PC-9 (cell line): ENCODE measurements at regions not wholly inside any gene's neighbourhood (a gene's known extent, or its start where the extent isn't known, plus 50 kb on each side); places are given as distances from the start of the nearest gene placed in this dataset.

Experiments
- BruUV-seq: library from RNA; stranded (reverse); fragments of 400-500 nt; replicated peaks from 2 replicates; lab custom pipeline; 2021; lab: Mats Ljungman, UMichigan
- CTCF ChIA-PET: fragments of 300-600 bp; sonication (Branson Sonifier 250); formaldehyde crosslinking; loops from one replicate; lab custom pipeline; 2022; ENCODE audit warnings: antibody characterized with exemption; lab: Charles Lee
- POLR2A ChIA-PET: fragments of 300-600 bp; sonication (Branson Sonifier 250); formaldehyde crosslinking; loops from one replicate; lab custom pipeline; 2022; ENCODE audit warnings: antibody characterized with exemption; ENCODE audit not compliant: unreplicated experiment; lab: Charles Lee
- DNase-seq, 2 experiments: peaks; one replicate each; pipeline versions ENCODE4 v3.0.0 to v3.0.0-alpha.2; 2015 to 2022; ENCODE audit warnings: mixed read lengths in 1 of 2
- H2AFZ ChIP-seq: fragments of 200-600 bp; sonication (generic); 2 replicates; pipeline ENCODE4 v1.8.1; 2017; ENCODE audit warnings: antibody characterized with exemption
- H3F3A ChIP-seq: fragments of 200-600 bp; sonication (generic); 2 replicates; pipeline ENCODE4 v1.8.1; 2017; ENCODE audit warnings: antibody characterized with exemption, mild to moderate bottlenecking, low read depth; ENCODE audit not compliant: insufficient read depth
- H3K27ac ChIP-seq: fragments of 200-600 bp; sonication (generic); 2 replicates; pipeline ENCODE4 v1.6.1; 2016; ENCODE audit warnings: mixed run types
- H3K27me3 ChIP-seq: fragments of 200-600 bp; sonication (generic); 2 replicates; pipeline ENCODE4 v1.6.1; 2016; ENCODE audit warnings: low read depth, mixed run types; ENCODE audit not compliant: insufficient read depth
- H3K36me3 ChIP-seq: fragments of 200-600 bp; sonication (generic); 2 replicates; pipeline ENCODE4 v1.6.1; 2016; ENCODE audit warnings: low read depth, mixed run types
- H3K4me1 ChIP-seq: fragments of 200-600 bp; sonication (generic); replicated peaks from 2 replicates; pipeline ENCODE4 v1.6.1; 2016; ENCODE audit warnings: mixed run types; ENCODE audit not compliant: insufficient read depth
- H3K4me2 ChIP-seq: fragments of 200-600 bp; sonication (generic); 2 replicates; pipeline ENCODE4 v1.6.1; 2017; ENCODE audit warnings: mixed run types
- H3K4me3 ChIP-seq: fragments of 200-600 bp; sonication (generic); 2 replicates; pipeline ENCODE4 v1.6.1; 2016; ENCODE audit warnings: mixed run types
- H3K79me2 ChIP-seq: fragments of 200-600 bp; sonication (generic); 2 replicates; pipeline ENCODE4 v1.6.1; 2017; ENCODE audit warnings: low read depth, mixed run types
- H3K9me2 ChIP-seq: fragments of 200-600 bp; sonication (generic); 2 replicates; pipeline ENCODE4 v1.8.1; 2017; ENCODE audit warnings: mild to moderate bottlenecking; ENCODE audit not compliant: insufficient read depth
- H3K9me3 ChIP-seq: fragments of 200-600 bp; sonication (generic); 2 replicates; pipeline ENCODE4 v1.8.1; 2016; ENCODE audit warnings: low read depth; ENCODE audit not compliant: insufficient read depth
- H4K20me1 ChIP-seq: fragments of 200-600 bp; sonication (generic); 2 replicates; pipeline ENCODE4 v1.8.1; 2017; ENCODE audit not compliant: insufficient read depth
- EZH2 ChIP-seq: fragments of 200-600 bp; sonication (generic); IDR thresholded peaks from 2 replicates; pipeline ENCODE4 v1.8.0; 2017; ENCODE audit warnings: antibody characterized with exemption, low read depth
- intact Hi-C: fragments of 100-400 bp; cut with micrococcal nuclease; formaldehyde crosslinking; loops from one replicate; pipeline ENCODE4 v1.10.0; 2022; ENCODE audit not compliant: unreplicated experiment
- TF ChIP-seq, protein P1 (sequence below): fragments of 200-600 bp; sonication (generic); conservative IDR thresholded peaks from 2 replicates; pipeline ENCODE4 v1.6.1; 2017; ENCODE audit warnings: mixed run types, antibody characterized with exemption, mild to moderate bottlenecking, moderate library complexity

DNA sequence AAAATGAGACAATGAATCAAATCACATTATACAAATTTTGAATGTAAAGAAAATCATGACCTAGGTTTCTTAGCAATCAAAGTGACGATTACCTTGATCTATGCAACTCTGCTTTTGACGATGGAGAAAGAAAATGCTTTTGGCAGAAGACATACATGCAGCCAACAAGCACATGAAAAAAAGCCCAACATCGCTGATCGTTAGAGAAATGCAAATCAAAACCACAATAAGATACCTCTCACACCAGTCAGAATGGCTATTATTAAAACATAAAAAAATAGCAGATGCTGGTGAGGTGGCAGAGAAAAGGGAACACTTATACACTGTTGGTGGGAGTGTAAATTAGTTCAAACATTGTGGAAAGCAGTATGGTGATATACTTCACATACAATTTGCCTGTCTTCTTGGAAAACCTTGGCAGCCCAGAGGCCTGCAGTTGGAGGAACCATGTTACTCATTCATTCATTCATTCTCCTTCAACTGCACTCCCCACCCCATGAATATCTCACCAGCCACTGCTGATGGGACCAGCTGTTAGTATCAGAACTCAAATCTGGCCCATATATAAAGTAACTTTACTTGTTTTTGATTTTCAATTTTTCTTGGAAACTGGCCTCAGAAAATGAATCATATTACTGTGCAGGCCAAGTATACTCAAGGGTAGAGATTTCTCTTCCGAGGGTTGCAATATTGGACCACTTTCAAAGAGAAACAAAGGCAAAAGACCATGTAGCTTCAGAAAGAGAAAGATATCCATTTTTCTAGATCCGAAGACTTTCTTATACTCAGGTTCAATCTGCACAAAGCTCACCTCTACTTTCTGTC is 358.6 kb upstream of the ARHGEF26 start:
- Histone ChIP-seq H3K9me3 (no peaks in the 10 kb centered on the region), H3K27me3 (no peaks in the 10 kb centered on the region), H3K4me1 (0 out of 2 replicates have a peak, but pooled peaks cover 5% of the 10 kb centered on the region), H3K79me2 (no peaks in the 10 kb centered on the region), H3K9me2 (no peaks in the 10 kb centered on the region), H3K4me2 (no peak overlapping the region), H3K4me3 (no peak overlapping the region), H3K27ac (no peak overlapping the region), H4K20me1 (no peaks in the 10 kb centered on the region), H3K36me3 (no peaks in the 10 kb centered on the region), H3F3A (no peaks in the 10 kb centered on the region), H2AFZ (0 out of 2 replicates have a peak overlapping the region, but pooled peaks have one; percentile 26)
- TF ChIP-seq EZH2, result no peak
- TF ChIP-seq, protein P1, sequence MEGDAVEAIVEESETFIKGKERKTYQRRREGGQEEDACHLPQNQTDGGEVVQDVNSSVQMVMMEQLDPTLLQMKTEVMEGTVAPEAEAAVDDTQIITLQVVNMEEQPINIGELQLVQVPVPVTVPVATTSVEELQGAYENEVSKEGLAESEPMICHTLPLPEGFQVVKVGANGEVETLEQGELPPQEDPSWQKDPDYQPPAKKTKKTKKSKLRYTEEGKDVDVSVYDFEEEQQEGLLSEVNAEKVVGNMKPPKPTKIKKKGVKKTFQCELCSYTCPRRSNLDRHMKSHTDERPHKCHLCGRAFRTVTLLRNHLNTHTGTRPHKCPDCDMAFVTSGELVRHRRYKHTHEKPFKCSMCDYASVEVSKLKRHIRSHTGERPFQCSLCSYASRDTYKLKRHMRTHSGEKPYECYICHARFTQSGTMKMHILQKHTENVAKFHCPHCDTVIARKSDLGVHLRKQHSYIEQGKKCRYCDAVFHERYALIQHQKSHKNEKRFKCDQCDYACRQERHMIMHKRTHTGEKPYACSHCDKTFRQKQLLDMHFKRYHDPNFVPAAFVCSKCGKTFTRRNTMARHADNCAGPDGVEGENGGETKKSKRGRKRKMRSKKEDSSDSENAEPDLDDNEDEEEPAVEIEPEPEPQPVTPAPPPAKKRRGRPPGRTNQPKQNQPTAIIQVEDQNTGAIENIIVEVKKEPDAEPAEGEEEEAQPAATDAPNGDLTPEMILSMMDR, result no peak
- BruUV-seq, result no TSS peak
- ChIA-PET POLR2A (no interaction called here), CTCF (no interaction called here)
- intact Hi-C loops, result loop anchor here (10.0 kb wide), 2 partner anchors 318 to 1288 kb away; no protein-coding TSS in a partner anchor
- DNase-seq, result no peak

DNA sequence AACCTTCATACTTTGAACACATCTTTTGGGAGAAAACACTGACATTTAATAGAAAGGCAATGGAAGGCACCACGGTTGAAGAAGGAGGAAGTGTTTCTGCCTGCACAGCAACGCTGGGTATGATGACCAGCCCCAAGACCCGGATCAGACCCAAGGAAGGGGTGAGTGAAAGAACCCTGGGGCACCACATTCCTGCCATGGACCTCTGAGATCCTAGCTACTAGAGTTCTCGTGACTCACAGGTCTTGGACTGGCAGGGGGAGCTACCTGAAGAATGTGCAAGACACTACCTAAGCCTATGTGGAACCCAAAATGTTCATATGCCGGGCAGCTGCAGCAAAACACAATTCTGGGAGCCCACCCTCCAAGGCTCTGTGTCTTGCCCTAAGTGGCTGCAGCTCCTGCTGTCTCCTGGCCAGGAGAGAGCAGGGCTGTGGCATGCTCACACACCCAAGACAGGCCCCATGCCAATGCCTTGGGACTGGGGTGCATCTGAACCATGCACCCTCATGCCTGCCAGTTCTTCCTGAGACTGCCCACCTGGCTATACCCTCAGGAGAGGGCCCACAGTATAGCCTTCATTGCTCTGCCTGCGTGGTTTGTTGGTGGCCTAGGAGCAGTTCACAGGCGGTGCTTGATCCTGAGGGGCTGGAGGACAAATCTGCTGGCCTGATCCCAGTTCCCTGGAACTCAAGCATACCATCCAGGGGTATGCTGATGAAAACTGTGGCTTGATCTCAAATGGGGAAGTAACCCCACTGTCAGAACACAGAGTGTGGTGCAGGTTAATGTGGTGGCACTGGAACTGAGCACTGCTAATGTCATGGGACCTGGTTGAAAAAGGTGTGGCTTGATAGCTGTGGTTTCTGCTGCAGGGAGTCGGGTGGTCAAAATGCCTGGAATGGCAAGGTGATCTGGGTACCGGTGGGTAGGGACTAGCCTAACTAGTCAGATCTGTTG is 353.3 kb upstream of the ARHGEF26 start:
- Histone ChIP-seq H3K27me3 (no peaks in the 10 kb centered on the region), H3K9me2 (no peaks in the 10 kb centered on the region), H3K4me1 (0 out of 2 replicates have a peak, but pooled peaks cover 9% of the 10 kb centered on the region), H3K36me3 (no peaks in the 10 kb centered on the region), H4K20me1 (no peaks in the 10 kb centered on the region), H2AFZ (no peak overlapping the region), H3K4me2 (0 out of 2 replicates have a peak overlapping the region, but pooled peaks have one; percentile 17), H3K9me3 (peaks cover 6% of the 10 kb centered on the region; the same call in 1 of the 2 replicates), H3K79me2 (no peaks in the 10 kb centered on the region), H3K4me3 (no peak overlapping the region), H3K27ac (no peak overlapping the region), H3F3A (no peaks in the 10 kb centered on the region)
- TF ChIP-seq, protein P1, result no peak
- no peak for TF ChIP-seq EZH2
- POLR2A ChIA-PET, result interaction anchor here (0.5 to 0.8 kb wide), 2 partner anchors 11 to 604 kb away, joined by 3 to 6 read pairs; no protein-coding TSS in a partner anchor
- peak; percentile 58 to 73 for DNase-seq
- no TSS peak for BruUV-seq
- CTCF ChIA-PET, result interaction anchor here (1.1 kb wide), 1 partner anchor 607 kb away, joined by 3 read pairs; no protein-coding TSS in a partner anchor
- intact Hi-C loops, result loop anchor here (2.0 to 10.0 kb wide), 7 partner anchors 171 to 1293 kb away; partner anchors contain the start of gene RAP2B
